ENCODE measurements at regions not wholly inside any gene's neighbourhood (a gene's known extent, or its start where the extent isn't known, plus 50 kb on each side); places are given as distances from the start of the nearest gene placed in this dataset.

GRCh38 chr13:28573595-28574373 lies 78.9 kb upstream of the FLT1 start:
- peak; percentile 92 for DNase-seq

- DNase-seq: peak; percentile 29
Observed at GRCh38 chr13:28572871-28573270, 77.9 kb upstream of the FLT1 start.

DNA sequence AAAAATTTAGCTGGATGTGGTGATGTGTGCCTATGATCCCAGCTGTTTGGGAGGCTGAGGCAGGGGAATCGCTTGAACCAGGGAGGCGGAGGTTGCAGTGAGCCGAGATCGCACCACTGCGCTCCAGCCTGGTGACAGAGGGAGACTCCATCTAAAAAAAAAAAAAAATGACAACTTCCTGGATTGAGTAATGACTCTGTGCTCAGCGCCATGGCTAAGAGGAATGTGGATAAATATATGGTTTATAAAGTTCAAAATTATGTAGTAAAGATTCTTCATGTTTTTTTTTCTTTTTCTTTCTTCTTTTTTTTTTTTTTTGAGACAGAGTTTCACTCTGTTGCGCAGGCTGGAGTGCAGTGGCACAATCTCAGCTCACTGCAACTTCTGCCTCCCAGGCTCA lies 75.4 kb upstream of the FLT1 start:
- DNase-seq: peak; percentile 50

DNA sequence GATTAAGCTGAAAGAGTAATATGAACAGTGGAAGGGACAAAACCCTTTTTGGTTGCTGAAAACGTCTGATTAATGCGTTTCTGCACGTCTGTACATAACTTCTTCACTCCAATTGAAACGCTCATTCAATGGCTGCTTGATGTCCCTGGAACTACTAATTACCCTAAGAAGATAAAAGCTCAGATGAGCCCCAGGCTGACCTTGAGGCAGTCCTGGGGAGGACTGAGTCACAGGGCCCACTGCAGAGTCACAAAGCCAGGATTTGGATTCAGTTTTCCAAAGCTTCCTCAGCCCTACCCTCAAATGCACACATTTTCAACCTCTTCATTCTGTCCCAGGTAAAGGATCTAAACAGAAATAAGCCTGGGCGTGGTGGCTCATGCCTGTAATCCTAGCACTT lies 75.0 kb upstream of the FLT1 start:
- DNase-seq: no peak

- peak; percentile 64 for DNase-seq
Observed at GRCh38 chr13:28568286-28568685, 73.4 kb upstream of the FLT1 start.

GRCh38 chr13:28566891-28567290 lies 72.0 kb upstream of the FLT1 start:
- DNase-seq: no peak

- DNase-seq: no peak
Observed at GRCh38 chr13:28566283-28566682, 71.4 kb upstream of the FLT1 start.

- DNase-seq: no peak
Observed at GRCh38 chr13:28564030-28564429, 69.1 kb upstream of the FLT1 start.

GRCh38 chr13:28563609-28564008 lies 68.7 kb upstream of the FLT1 start:
- peak; percentile 22 for DNase-seq

- no peak for DNase-seq
Observed at GRCh38 chr13:28560612-28561011, 65.7 kb upstream of the FLT1 start.

DNA sequence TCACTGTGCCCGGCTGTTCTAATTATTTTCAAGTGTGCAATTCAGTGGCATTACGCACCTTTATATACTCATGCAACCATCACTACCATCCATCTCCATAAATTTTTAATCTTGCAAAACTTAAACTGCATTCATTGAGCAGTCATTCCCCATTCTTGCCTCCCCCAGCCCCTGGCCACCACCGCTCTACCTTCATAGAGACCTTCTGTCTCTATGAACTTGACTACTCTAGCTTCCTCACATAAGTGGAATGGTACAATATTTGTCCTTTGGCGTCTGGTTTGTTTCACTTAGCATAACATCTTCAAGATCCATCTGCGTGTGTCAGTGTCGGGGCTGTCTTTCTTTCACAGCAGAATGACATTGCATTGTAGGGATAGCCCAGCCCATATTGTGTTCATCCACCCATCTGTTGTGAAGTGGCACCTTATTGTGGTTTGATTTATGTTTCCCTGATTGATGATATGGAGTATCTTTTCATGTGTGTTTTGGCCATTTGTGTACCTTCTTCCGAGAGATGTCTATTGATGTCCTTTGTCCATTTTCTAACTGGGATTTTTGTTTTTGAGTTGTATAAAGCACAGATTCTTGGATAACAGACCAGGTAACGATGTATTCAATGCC lies 64.8 kb upstream of the FLT1 start:
- no peak for DNase-seq

DNA sequence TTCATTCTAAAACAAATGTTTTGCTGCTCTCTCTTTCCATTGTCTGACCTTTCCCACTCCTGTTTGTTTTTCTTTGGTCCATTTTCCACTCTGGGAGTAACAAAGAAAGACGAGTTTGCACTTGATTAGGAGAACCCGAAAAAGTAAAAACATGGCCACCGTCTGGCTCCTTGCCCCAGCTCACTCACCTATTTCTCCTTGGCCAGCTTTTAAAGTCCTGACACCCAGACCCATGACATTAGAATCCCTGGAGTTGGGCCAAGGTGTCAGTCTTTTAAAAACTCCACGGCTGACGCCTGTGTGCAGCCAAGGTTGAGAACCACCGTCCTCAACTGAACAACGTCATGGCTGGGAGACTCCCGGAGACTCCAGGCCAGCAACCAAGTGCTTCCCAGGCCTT lies 63.6 kb upstream of the FLT1 start:
- no peak for DNase-seq

DNA sequence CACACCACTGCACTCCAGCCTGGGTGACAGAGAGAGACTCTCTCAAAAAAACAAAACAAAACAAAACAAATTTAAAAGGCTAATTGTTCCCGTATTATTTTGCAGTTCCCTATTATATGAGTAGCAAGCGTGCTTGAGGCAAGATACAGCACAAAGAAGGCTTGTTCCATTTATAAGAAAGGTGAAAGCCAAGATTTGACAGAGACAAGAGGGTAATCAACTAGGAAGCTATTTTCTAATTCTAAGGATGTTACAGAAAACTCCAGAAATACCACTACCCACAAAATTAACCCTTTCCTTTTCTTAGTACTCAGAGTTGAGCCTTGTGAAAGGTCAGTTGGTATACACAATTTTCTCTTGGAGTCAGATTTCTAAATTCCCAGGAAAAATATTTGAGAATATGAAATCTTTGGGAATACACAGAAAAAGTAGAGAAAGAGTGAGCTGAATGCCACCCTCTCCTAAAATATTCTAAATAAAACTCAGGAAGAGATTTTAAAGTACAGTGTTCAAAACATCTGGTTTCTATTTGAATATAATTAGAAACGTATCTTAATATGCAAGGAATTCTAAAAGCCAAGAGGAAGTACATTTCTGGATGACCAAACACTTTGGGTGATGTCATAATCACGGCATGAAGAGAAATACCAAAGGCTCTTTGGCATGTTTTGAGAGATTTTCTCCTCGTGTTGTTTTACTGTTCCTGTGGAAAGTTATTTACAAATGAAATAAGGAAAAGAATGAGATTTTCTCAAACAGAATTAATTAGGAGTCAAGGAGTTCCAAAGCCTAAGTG lies 63.0 kb upstream of the FLT1 start:
- no peak for DNase-seq

GRCh38 chr13:28555096-28555495 lies 60.2 kb upstream of the FLT1 start:
- no peak for DNase-seq

- DNase-seq: no peak
Observed at GRCh38 chr13:28553971-28554370, 59.0 kb upstream of the FLT1 start.

GRCh38 chr13:28552288-28552687 lies 57.4 kb upstream of the FLT1 start:
- DNase-seq: no peak

DNA sequence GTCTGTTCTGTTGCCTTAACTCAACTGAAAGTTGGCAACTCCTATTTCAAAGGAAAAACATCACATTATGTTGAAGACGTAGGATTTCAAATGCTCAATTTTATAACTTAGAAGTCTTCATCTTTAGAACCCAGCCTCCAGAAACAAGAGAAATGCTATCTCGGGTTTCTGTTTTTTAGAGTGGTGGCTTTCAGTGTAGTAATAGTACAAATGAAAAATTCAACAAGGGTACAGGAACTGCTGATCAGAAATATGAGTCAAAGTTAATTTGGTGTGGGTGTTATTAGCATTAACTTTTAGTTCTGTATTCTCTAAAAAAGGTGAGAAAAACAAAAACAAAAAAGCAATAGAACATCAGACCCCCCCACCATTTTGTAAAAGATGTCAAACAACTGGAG lies 56.6 kb upstream of the FLT1 start:
- DNase-seq: no peak

- DNase-seq: no peak
Observed at GRCh38 chr13:28550721-28551497, 56.0 kb upstream of the FLT1 start.

GRCh38 chr13:28550091-28550490 lies 55.2 kb upstream of the FLT1 start:
- no peak for DNase-seq

GRCh38 chr13:28548872-28549271 lies 53.9 kb upstream of the FLT1 start:
- no peak for DNase-seq

- no peak for DNase-seq
Observed at GRCh38 chr13:28548468-28548867, 53.5 kb upstream of the FLT1 start.

DNA sequence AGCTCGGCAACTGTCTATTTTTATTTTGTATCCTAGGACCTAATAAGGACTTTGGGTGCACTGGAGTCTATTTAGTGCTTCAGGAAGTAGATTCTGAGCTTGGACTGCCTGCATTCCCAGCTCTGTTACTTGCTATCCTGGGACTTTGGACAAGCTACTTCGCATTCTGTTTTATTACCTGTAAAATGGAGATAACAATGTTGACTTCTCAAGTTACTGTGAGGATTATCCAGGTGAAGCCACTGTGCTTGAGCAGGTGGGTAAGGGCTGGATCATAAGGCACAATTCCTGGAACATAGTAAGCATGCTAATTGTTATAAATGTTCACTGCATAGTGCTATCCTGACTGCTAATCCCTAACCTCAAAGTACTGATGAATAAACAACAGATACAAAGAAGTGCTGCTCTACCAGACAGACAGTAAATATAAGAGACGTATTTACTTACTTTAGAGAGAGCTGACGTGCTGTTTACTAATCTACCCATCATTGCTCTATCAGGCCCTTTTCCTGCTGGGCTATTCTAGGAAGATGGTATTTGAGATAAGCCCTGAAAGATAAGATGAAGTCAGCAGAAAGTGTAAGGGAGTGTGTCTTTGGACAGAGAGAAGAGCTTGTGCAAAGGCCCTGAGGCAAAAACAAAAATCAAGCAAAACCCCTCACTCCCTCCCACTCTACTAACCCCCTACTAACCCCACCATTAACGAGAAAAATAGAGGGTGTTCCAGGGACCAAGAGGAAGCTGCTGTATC lies 50.8 kb upstream of the FLT1 start:
- DNase-seq: no peak
